H1 (cell line): ENCODE measurements at regions not wholly inside any gene's neighbourhood (a gene's known extent, or its start where the extent isn't known, plus 50 kb on each side); places are given as distances from the start of the nearest gene placed in this dataset.
"Not testable (repeated sequence)": the region's sequence is repeated elsewhere in the genome, so short reads cannot be mapped to it uniquely, and the experiment has no call there.

Experiments used
- CTCF ChIA-PET: fragments of 300-600 bp; sonication (Branson Sonifier 250); formaldehyde crosslinking; loops from one replicate; lab custom pipeline; 2021; ENCODE audit not compliant: partially characterized antibody; lab: Charles Lee
- POLR2A ChIA-PET: fragments of 300-600 bp; sonication (Branson Sonifier 250); formaldehyde crosslinking; loops from one replicate; lab custom pipeline; 2021; ENCODE audit warnings: inconsistent platforms; ENCODE audit not compliant: partially characterized antibody; lab: Charles Lee
- DNase-seq, 2 experiments: peaks; one replicate each; pipeline versions ENCODE4 v3.0.0 to v3.0.0-alpha.2; 2010 to 2022; ENCODE audit warnings: low spot score in 2 of 2, low read depth in 1 of 2, mixed read lengths in 1 of 2
- FAIRE-seq: peaks from 2 replicates; lab custom pipeline; 2011; peaks lifted over from hg19 to GRCh38; lab: Jason Lieb, UNC
- H2AFZ ChIP-seq: 2 replicates; pipeline ENCODE4 v1.8.1; 2012; ENCODE audit warnings: low read length, inconsistent platforms
- H2AK5ac ChIP-seq: 2 replicates; pipeline ENCODE4 v1.6.1; 2013; ENCODE audit warnings: low read depth, low read length
- H2BK120ac ChIP-seq: replicated peaks from 2 replicates; pipeline ENCODE3; 2013; ENCODE audit warnings: low read depth, low read length, inconsistent platforms
- H2BK12ac ChIP-seq: 2 replicates; pipeline ENCODE4 v1.6.1; 2013; ENCODE audit warnings: low read depth, low read length
- H2BK15ac ChIP-seq: 2 replicates; pipeline ENCODE4 v1.6.1; 2013; ENCODE audit warnings: low read length
- H2BK20ac ChIP-seq: 2 replicates; pipeline ENCODE4 v1.6.1; 2013; ENCODE audit warnings: low read length
- H2BK5ac ChIP-seq: 2 replicates; pipeline ENCODE4 v1.6.1; 2013; ENCODE audit warnings: low read depth, low read length
- H3K14ac ChIP-seq: 2 replicates; pipeline ENCODE4 v1.6.1; 2013; ENCODE audit warnings: inconsistent platforms; ENCODE audit not compliant: insufficient read length
- H3K18ac ChIP-seq: 2 replicates; pipeline ENCODE4 v1.6.1; 2013; ENCODE audit warnings: low read length; ENCODE audit errors: extremely low read depth
- H3K23ac ChIP-seq: 2 replicates; pipeline ENCODE4 v1.6.1; 2013; ENCODE audit warnings: inconsistent platforms; ENCODE audit not compliant: insufficient read length
- H3K23me2 ChIP-seq: 2 replicates; pipeline ENCODE4 v1.6.1; 2013; ENCODE audit warnings: low read depth, low read length
- H3K27ac ChIP-seq: 2 replicates; pipeline ENCODE4 v1.6.1; 2011; ENCODE audit warnings: low read depth, low read length, inconsistent platforms
- H3K27me3 ChIP-seq, 4 experiments: replicated peaks in 1 of 4; 1 replicate in 1 of 4; 2 replicates in 3 of 4; pipeline versions ENCODE4 v1.6.1 to v1.8.1; 2011 to 2013; ENCODE audit warnings: low read length in 3 of 4, mild to moderate bottlenecking in 3 of 4, inconsistent platforms in 2 of 4, mixed read lengths in 2 of 4, moderate library complexity in 1 of 4; ENCODE audit not compliant: control insufficient read depth in 3 of 4, insufficient read depth in 3 of 4; ENCODE audit errors: extremely low read depth in 1 of 4
- H3K36me3 ChIP-seq, 4 experiments: 2 replicates each; pipeline versions ENCODE4 v1.6.1 to v1.8.1; 2011 to 2013; ENCODE audit warnings: mild to moderate bottlenecking in 4 of 4, low read length in 3 of 4, moderate library complexity in 2 of 4, control low read depth in 1 of 4, inconsistent platforms in 1 of 4; ENCODE audit not compliant: insufficient read depth in 4 of 4, control insufficient read depth in 2 of 4
- H3K4ac ChIP-seq: replicated peaks from 2 replicates; pipeline ENCODE3; 2013; ENCODE audit warnings: low read length, low read depth, mixed read lengths, inconsistent platforms; ENCODE audit not compliant: insufficient read length
- H3K4me1 ChIP-seq, 4 experiments: replicated peaks in 1 of 4; 1 replicate in 1 of 4; 2 replicates in 3 of 4; pipeline versions ENCODE4 v1.6.1 to v1.8.1; 2011 to 2013; ENCODE audit warnings: low read length in 3 of 4, inconsistent platforms in 2 of 4, mixed read lengths in 1 of 4; ENCODE audit not compliant: insufficient read depth in 4 of 4, control insufficient read depth in 3 of 4
- H3K4me2 ChIP-seq, 2 experiments: 2 replicates each; pipeline versions ENCODE4 v1.6.1 to v1.8.1; 2011 to 2013; ENCODE audit warnings: low read depth in 2 of 2, low read length in 2 of 2, control low read depth in 1 of 2, inconsistent platforms in 1 of 2, mild to moderate bottlenecking in 1 of 2; ENCODE audit not compliant: insufficient read depth in 1 of 2
- H3K4me3 ChIP-seq, 4 experiments: fragments of 200-600, 300-600 bp in 1 of 4; sonication (generic), shearing (Covaris generic), sonication (Bioruptor Twin) in 1 of 4; 2 replicates each; pipeline versions ENCODE4 v1.5.1 to v1.8.1; 2011 to 2016; ENCODE audit warnings: low read length in 4 of 4, low read depth in 3 of 4, control low read depth in 2 of 4, inconsistent platforms in 2 of 4, mild to moderate bottlenecking in 2 of 4, mixed read lengths in 1 of 4, moderate library complexity in 1 of 4; ENCODE audit not compliant: insufficient read depth in 2 of 4; ENCODE audit errors: extremely low read depth in 1 of 4
- H3K56ac ChIP-seq: replicated peaks from 2 replicates; pipeline ENCODE3; 2013; ENCODE audit warnings: low read depth, mild to moderate bottlenecking, mixed read lengths, low read length, inconsistent platforms; ENCODE audit not compliant: insufficient read length
- H3K79me1 ChIP-seq: 2 replicates; pipeline ENCODE4 v1.6.1; 2013; ENCODE audit warnings: low read depth, low read length, control low read depth
- H3K79me2 ChIP-seq, 2 experiments: 2 replicates each; pipeline versions ENCODE4 v1.6.1 to v1.8.1; 2012 to 2013; ENCODE audit warnings: low read length in 2 of 2, mild to moderate bottlenecking in 2 of 2, inconsistent platforms in 1 of 2; ENCODE audit not compliant: insufficient read depth in 2 of 2, control insufficient read depth in 1 of 2
- H3K9ac ChIP-seq, 4 experiments: replicated peaks in 1 of 4; 1 replicate in 1 of 4; 2 replicates in 3 of 4; pipeline versions ENCODE4 v1.6.1 to v1.8.1; 2011 to 2013; ENCODE audit warnings: low read depth in 3 of 4, low read length in 3 of 4, control low read depth in 2 of 4, mild to moderate bottlenecking in 2 of 4, moderate library complexity in 2 of 4, inconsistent platforms in 1 of 4; ENCODE audit errors: extremely low read depth in 1 of 4
- H3K9me3 ChIP-seq, 2 experiments: 2 replicates each; pipeline versions ENCODE4 v1.6.1 to v1.8.1; 2012 to 2013; ENCODE audit warnings: mild to moderate bottlenecking in 2 of 2, moderate library complexity in 2 of 2, control low read depth in 1 of 2, inconsistent platforms in 1 of 2, low read depth in 1 of 2, low read length in 1 of 2, mixed read lengths in 1 of 2; ENCODE audit not compliant: insufficient read depth in 2 of 2
- H4K20me1 ChIP-seq, 2 experiments: replicated peaks in 1 of 2; 2 replicates each; pipeline versions ENCODE3 to v1.8.1; 2011 to 2013; ENCODE audit warnings: inconsistent platforms in 2 of 2, low read length in 2 of 2, mild to moderate bottlenecking in 1 of 2; ENCODE audit not compliant: insufficient read depth in 2 of 2, control insufficient read depth in 1 of 2
- H4K5ac ChIP-seq: 2 replicates; pipeline ENCODE4 v1.6.1; 2013; ENCODE audit warnings: low read length, low read depth, mixed read lengths, inconsistent platforms; ENCODE audit not compliant: insufficient read length
- H4K8ac ChIP-seq: 2 replicates; pipeline ENCODE4 v1.8.0; 2013; ENCODE audit warnings: mild to moderate bottlenecking, moderate library complexity, low read length, inconsistent platforms; ENCODE audit not compliant: insufficient read depth; ENCODE audit errors: extremely low read depth
- H4K91ac ChIP-seq: replicated peaks from 2 replicates; pipeline ENCODE3; 2013; ENCODE audit warnings: low read length, mixed read lengths, inconsistent platforms; ENCODE audit not compliant: insufficient read length
- WGBS, 2 experiments: shearing (Covaris generic) in 1 of 2; methylation state at CpG; one replicate each; pipeline versions ENCODE4 v1.1.6 to v1.1.7; 2013 to 2015; ENCODE audit warnings: low lambda C conversion rate in 2 of 2, mixed read lengths in 2 of 2, inconsistent platforms in 1 of 2, low coverage in 1 of 2, missing lambda C conversion rate in 1 of 2; ENCODE audit not compliant: insufficient replicate concordance in 2 of 2, insufficient coverage in 1 of 2, insufficient read length in 1 of 2; ENCODE audit errors: extremely low coverage in 1 of 2, missing lambda C conversion rate in 1 of 2; 5-methylcytosine and 5-hydroxymethylcytosine counted together

GRCh38 chr1:30651395-30651794, 72.0 kb downstream of the MATN1 start:
- POLR2A ChIA-PET, H3K79me2 ChIP-seq, H3K27ac ChIP-seq, H2BK120ac ChIP-seq, H4K91ac ChIP-seq, FAIRE-seq, H3K23ac ChIP-seq, H2AFZ ChIP-seq, H4K5ac ChIP-seq, H2BK5ac ChIP-seq, H3K18ac ChIP-seq, H2AK5ac ChIP-seq, H3K23me2 ChIP-seq, H4K8ac ChIP-seq, H2BK20ac ChIP-seq, H3K4ac ChIP-seq, H3K14ac ChIP-seq, H3K9me3 ChIP-seq, H3K4me2 ChIP-seq, H3K79me1 ChIP-seq, DNase-seq, H3K4me1 ChIP-seq, H3K27me3 ChIP-seq, H3K9ac ChIP-seq, CTCF ChIA-PET, H3K36me3 ChIP-seq, H2BK15ac ChIP-seq, H4K20me1 ChIP-seq, H3K56ac ChIP-seq, H3K4me3 ChIP-seq: not testable (repeated sequence)
- no CpG with 5 or more reads among the region's 5 CpGs for WGBS, 2 experiments
- 0 out of 2 replicates have a peak overlapping the region, but pooled peaks have one; percentile 60 for H2BK12ac ChIP-seq
